Esophagus mucosa (tissue), 1 donor: ENCODE measurements at regions not wholly inside any gene's neighbourhood (a gene's known extent, or its start where the extent isn't known, plus 50 kb on each side); places are given as distances from the start of the nearest gene placed in this dataset.

ENCODE experiments used
- ATAC-seq: fragments of 200-7000 bp; cut with Tn5 transposase; one replicate; pipeline ENCODE4 v1.9.1; 2020
- donor health status: DM: yes; HTN: yes; CAD: no.

- no peak for ATAC-seq
Observed at GRCh38 chrX:27924718-27925117, 56.5 kb downstream of the DCAF8L1 start.

- peak; percentile 91 for ATAC-seq
Observed at GRCh38 chrX:27924261-27924660, 57.0 kb downstream of the DCAF8L1 start.

- no peak for ATAC-seq
Observed at GRCh38 chrX:27918799-27919198, 62.5 kb downstream of the DCAF8L1 start.

- no peak for ATAC-seq
Observed at GRCh38 chrX:27917713-27918500, 63.3 kb downstream of the DCAF8L1 start.

GRCh38 chrX:27915617-27916016 lies 65.6 kb downstream of the DCAF8L1 start:
- no peak for ATAC-seq

GRCh38 chrX:27910412-27910811 lies 70.8 kb downstream of the DCAF8L1 start:
- no peak for ATAC-seq

- no peak for ATAC-seq
Observed at GRCh38 chrX:27903960-27904359, 77.3 kb downstream of the DCAF8L1 start.

- ATAC-seq = no peak
Observed at GRCh38 chrX:27893871-27894270, 86.1 kb downstream of the MAGEB10 start.

- ATAC-seq = no peak
Observed at GRCh38 chrX:27893211-27893610, 85.4 kb downstream of the MAGEB10 start.

- ATAC-seq = no peak
Observed at GRCh38 chrX:27890611-27891010, 82.8 kb downstream of the MAGEB10 start.

- no peak for ATAC-seq
Observed at GRCh38 chrX:27889878-27890277, 82.1 kb downstream of the MAGEB10 start.

GRCh38 chrX:27884654-27885053 lies 76.9 kb downstream of the MAGEB10 start:
- ATAC-seq = no peak

GRCh38 chrX:27883468-27884092 lies 75.8 kb downstream of the MAGEB10 start:
- ATAC-seq = no peak

- ATAC-seq = no peak
Observed at GRCh38 chrX:27882695-27883094, 74.9 kb downstream of the MAGEB10 start.

GRCh38 chrX:27878862-27879261 lies 71.1 kb downstream of the MAGEB10 start:
- ATAC-seq = no peak
